SK-N-SH treated with all-trans-retinoic acid at 6 μM for 48 hours (cell line): ENCODE measurements at regions not wholly inside any gene's neighbourhood (a gene's known extent, or its start where the extent isn't known, plus 50 kb on each side); places are given as distances from the start of the nearest gene placed in this dataset.

Experiments
- ATAC-seq: fragments of 200-7000 bp; cut with Tn5 transposase; 3 replicates; pipeline ENCODE4 v1.9.1; 2020; ENCODE audit warnings: mild to moderate bottlenecking, moderate library complexity
- ARNTL ChIP-seq: fragments of 450-650 bp; formaldehyde crosslinking; IDR thresholded peaks from 2 replicates; pipeline ENCODE4 v1.5.0; 2020; ENCODE audit warnings: low read depth, mild to moderate bottlenecking, moderate library complexity, borderline replicate concordance
- BACH2 ChIP-seq: fragments of 250-450 bp; sonication (Bioruptor Pico); IDR thresholded peaks from 2 replicates; pipeline ENCODE4 v1.9.0; 2021; ENCODE audit warnings: mild to moderate bottlenecking, borderline replicate concordance
- CREB5 ChIP-seq: fragments of 250-450 bp; sonication (Bioruptor Pico); IDR thresholded peaks from 2 replicates; pipeline ENCODE4 v1.5.1; 2020; ENCODE audit warnings: low read depth, mild to moderate bottlenecking, moderate library complexity
- CSDC2 ChIP-seq: fragments of 250-450 bp; sonication (Bioruptor Pico); IDR thresholded peaks from 2 replicates; pipeline ENCODE4 v1.5.0; 2020; ENCODE audit warnings: mild to moderate bottlenecking, moderate library complexity
- ESRRG ChIP-seq: fragments of 250-450 bp; sonication (Bioruptor Pico); IDR thresholded peaks from 2 replicates; pipeline ENCODE4 v1.6.1; 2021; ENCODE audit warnings: mild to moderate bottlenecking
- GLIS3 ChIP-seq: fragments of 250-450 bp; sonication (Bioruptor Pico); IDR thresholded peaks from 2 replicates; pipeline ENCODE4 v1.5.0; 2020; ENCODE audit warnings: mild to moderate bottlenecking, moderate library complexity
- ISL1 ChIP-seq: fragments of 250-450 bp; sonication (Bioruptor Pico); IDR thresholded peaks from 2 replicates; pipeline ENCODE4 v2.1.2; 2022; ENCODE audit warnings: mild to moderate bottlenecking, moderate library complexity
- OSR1 ChIP-seq: fragments of 250-450 bp; sonication (Bioruptor Pico); IDR thresholded peaks from 2 replicates; pipeline ENCODE4 v1.8.0; 2022; ENCODE audit warnings: moderate library complexity, mild to moderate bottlenecking, inconsistent platforms
- POU6F1 ChIP-seq: fragments of 250-450 bp; sonication (Bioruptor Pico); IDR thresholded peaks from 2 replicates; pipeline ENCODE4 v1.8.0; 2021; ENCODE audit warnings: low read depth, mild to moderate bottlenecking, moderate library complexity, borderline replicate concordance
- PPARA ChIP-seq: fragments of 250-450 bp; sonication (Bioruptor Pico); IDR thresholded peaks from 2 replicates; pipeline ENCODE4 v1.5.0; 2020; ENCODE audit warnings: mild to moderate bottlenecking, borderline replicate concordance
- RARB ChIP-seq: fragments of 250-450 bp; sonication (Bioruptor Pico); IDR thresholded peaks from 2 replicates; pipeline ENCODE4 v1.8.0; 2021; ENCODE audit warnings: mild to moderate bottlenecking, moderate library complexity
- SNAI2 ChIP-seq: fragments of 250-450 bp; sonication (Bioruptor Pico); IDR thresholded peaks from 2 replicates; pipeline ENCODE4 v1.5.0; 2020; ENCODE audit warnings: mild to moderate bottlenecking, moderate library complexity
- TCF4 ChIP-seq: fragments of 250-450 bp; sonication (Bioruptor Pico); IDR thresholded peaks from 2 replicates; pipeline ENCODE4 v1.8.0; 2021; ENCODE audit warnings: mild to moderate bottlenecking, moderate library complexity, borderline replicate concordance
- TOX ChIP-seq: fragments of 250-450 bp; sonication (Bioruptor Pico); IDR thresholded peaks from 2 replicates; pipeline ENCODE4 v1.8.0; 2021; ENCODE audit warnings: mild to moderate bottlenecking, moderate library complexity, borderline replicate concordance
- ZC3H10 ChIP-seq: fragments of 250-450 bp; sonication (Bioruptor Pico); IDR thresholded peaks from 2 replicates; pipeline ENCODE4 v1.5.1; 2021; ENCODE audit warnings: mild to moderate bottlenecking, moderate library complexity
- ZFP3 ChIP-seq: fragments of 250-450 bp; sonication (Bioruptor Pico); IDR thresholded peaks from 2 replicates; pipeline ENCODE4 v1.5.0; 2020; ENCODE audit warnings: mild to moderate bottlenecking, moderate library complexity
- ZFP30 ChIP-seq: fragments of 450-650 bp; formaldehyde crosslinking; IDR thresholded peaks from 2 replicates; pipeline ENCODE4 v1.5.0; 2022; ENCODE audit warnings: mild to moderate bottlenecking, moderate library complexity
- ZNF565 ChIP-seq: fragments of 450-650 bp; formaldehyde crosslinking; conservative IDR thresholded peaks from 2 replicates; pipeline ENCODE4 v1.5.0; 2020; ENCODE audit warnings: low read depth, mild to moderate bottlenecking, moderate library complexity
- ZNF70 ChIP-seq: fragments of 450-650 bp; formaldehyde crosslinking; IDR thresholded peaks from 2 replicates; pipeline ENCODE4 v1.5.0; 2020; ENCODE audit warnings: mild to moderate bottlenecking, moderate library complexity
- TF ChIP-seq, protein P1 (sequence below): fragments of 250-450 bp; sonication (Bioruptor Pico); IDR thresholded peaks from 2 replicates; pipeline ENCODE4 v1.8.0; 2020; ENCODE audit warnings: mild to moderate bottlenecking, moderate library complexity, borderline replicate concordance
- TF ChIP-seq, protein P2 (sequence below): fragments of 250-450 bp; sonication (Bioruptor Pico); IDR thresholded peaks from 2 replicates; pipeline ENCODE4 v1.5.1; 2021; ENCODE audit warnings: mild to moderate bottlenecking, moderate library complexity

- no peak for ATAC-seq
- TF ChIP-seq POU6F1 (CRISPR knock-in tag) (no peak), CREB5 (no peak), RARB (CRISPR knock-in tag) (no peak), ZFP3 (CRISPR knock-in tag) (no peak), TOX (CRISPR knock-in tag) (no peak), ZC3H10 (CRISPR knock-in tag) (no peak), CSDC2 (CRISPR knock-in tag) (no peak), SNAI2 (no peak), GLIS3 (CRISPR knock-in tag) (no peak), ARNTL (CRISPR knock-in tag) (no peak), ZNF70 (no peak), ESRRG (CRISPR knock-in tag) (no peak), ZFP30 (CRISPR knock-in tag) (no peak), OSR1 (no peak)
- TF ChIP-seq, protein P1, sequence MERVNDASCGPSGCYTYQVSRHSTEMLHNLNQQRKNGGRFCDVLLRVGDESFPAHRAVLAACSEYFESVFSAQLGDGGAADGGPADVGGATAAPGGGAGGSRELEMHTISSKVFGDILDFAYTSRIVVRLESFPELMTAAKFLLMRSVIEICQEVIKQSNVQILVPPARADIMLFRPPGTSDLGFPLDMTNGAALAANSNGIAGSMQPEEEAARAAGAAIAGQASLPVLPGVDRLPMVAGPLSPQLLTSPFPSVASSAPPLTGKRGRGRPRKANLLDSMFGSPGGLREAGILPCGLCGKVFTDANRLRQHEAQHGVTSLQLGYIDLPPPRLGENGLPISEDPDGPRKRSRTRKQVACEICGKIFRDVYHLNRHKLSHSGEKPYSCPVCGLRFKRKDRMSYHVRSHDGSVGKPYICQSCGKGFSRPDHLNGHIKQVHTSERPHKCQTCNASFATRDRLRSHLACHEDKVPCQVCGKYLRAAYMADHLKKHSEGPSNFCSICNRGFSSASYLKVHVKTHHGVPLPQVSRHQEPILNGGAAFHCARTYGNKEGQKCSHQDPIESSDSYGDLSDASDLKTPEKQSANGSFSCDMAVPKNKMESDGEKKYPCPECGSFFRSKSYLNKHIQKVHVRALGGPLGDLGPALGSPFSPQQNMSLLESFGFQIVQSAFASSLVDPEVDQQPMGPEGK: no peak
Measured at GRCh38 chr5:3268760-3269330, 326.8 kb upstream of the IRX1 start.

- ATAC-seq: no peak
- no peak for TF ChIP-seq POU6F1 (CRISPR knock-in tag)
- no peak for TF ChIP-seq CSDC2 (CRISPR knock-in tag)
- no peak for TF ChIP-seq RARB (CRISPR knock-in tag)
- TF ChIP-seq ZC3H10 (CRISPR knock-in tag): no peak
- TF ChIP-seq OSR1: no peak
- TF ChIP-seq PPARA (CRISPR knock-in tag): no peak
- TF ChIP-seq, protein P1: no peak
- TF ChIP-seq TCF4 (CRISPR knock-in tag): no peak
- no peak for TF ChIP-seq ESRRG (CRISPR knock-in tag)
- no peak for TF ChIP-seq ISL1 (CRISPR knock-in tag)
- TF ChIP-seq ZFP3 (CRISPR knock-in tag): no peak
- TF ChIP-seq BACH2 (CRISPR knock-in tag): no peak
- TF ChIP-seq, protein P2, sequence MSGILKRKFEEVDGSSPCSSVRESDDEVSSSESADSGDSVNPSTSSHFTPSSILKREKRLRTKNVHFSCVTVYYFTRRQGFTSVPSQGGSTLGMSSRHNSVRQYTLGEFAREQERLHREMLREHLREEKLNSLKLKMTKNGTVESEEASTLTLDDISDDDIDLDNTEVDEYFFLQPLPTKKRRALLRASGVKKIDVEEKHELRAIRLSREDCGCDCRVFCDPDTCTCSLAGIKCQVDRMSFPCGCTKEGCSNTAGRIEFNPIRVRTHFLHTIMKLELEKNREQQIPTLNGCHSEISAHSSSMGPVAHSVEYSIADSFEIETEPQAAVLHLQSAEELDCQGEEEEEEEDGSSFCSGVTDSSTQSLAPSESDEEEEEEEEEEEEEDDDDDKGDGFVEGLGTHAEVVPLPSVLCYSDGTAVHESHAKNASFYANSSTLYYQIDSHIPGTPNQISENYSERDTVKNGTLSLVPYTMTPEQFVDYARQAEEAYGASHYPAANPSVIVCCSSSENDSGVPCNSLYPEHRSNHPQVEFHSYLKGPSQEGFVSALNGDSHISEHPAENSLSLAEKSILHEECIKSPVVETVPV (CRISPR knock-in tag): no peak
- no peak for TF ChIP-seq CREB5
- no peak for TF ChIP-seq ZFP30 (CRISPR knock-in tag)
- no peak for TF ChIP-seq ZNF565 (CRISPR knock-in tag)
- TF ChIP-seq, all 23 proteins: peak for 0
Measured at GRCh38 chr5:3266861-3267260, 328.8 kb upstream of the IRX1 start.
